Peyer's patch (tissue), 4 donors: ENCODE measurements at regions not wholly inside any gene's neighbourhood (a gene's known extent, or its start where the extent isn't known, plus 50 kb on each side); places are given as distances from the start of the nearest gene placed in this dataset.
"Not testable (repeated sequence)": the region's sequence is repeated elsewhere in the genome, so short reads cannot be mapped to it uniquely, and the experiment has no call there.

Experiments used
- DNase-seq, 3 donors: peaks; one replicate each; pipeline ENCODE4 v3.0.0-alpha.2; 2017 to 2019
- H3K27ac ChIP-seq, 4 donors: fragments of 200-600 bp; sonication (generic); one replicate each; pipeline ENCODE4 v1.5.1; 2016 to 2019
- H3K27me3 ChIP-seq, 2 donors: fragments of 200-600 bp; sonication (generic); one replicate each; pipeline ENCODE4 v1.5.1; 2019
- H3K36me3 ChIP-seq, 3 donors: fragments of 200-600 bp; sonication (generic); one replicate each; pipeline ENCODE4 v1.5.1; 2016 to 2019
- H3K4me1 ChIP-seq, 4 donors: fragments of 200-600 bp; sonication (generic); one replicate each; pipeline ENCODE4 v1.5.1; 2016 to 2019
- H3K4me3 ChIP-seq, 4 donors: fragments of 200-600 bp; sonication (generic); 1 replicate in 3 of 4; 2 replicates in 1 of 4; pipeline ENCODE4 v1.5.1; 2016 to 2019; ENCODE audit warnings: mild to moderate bottlenecking in 1 of 4
- H3K9me3 ChIP-seq, 4 donors: fragments of 200-600 bp; sonication (generic); one replicate each; pipeline ENCODE4 v1.5.1; 2016 to 2019; ENCODE audit warnings: mild to moderate bottlenecking in 1 of 4
- CTCF ChIP-seq, 6 experiments: fragments of 450-650 bp in 4 of 6; fragments of 200-600 bp in 2 of 6; sonication (generic) in 1 of 6; IDR thresholded peaks; one replicate each; pipeline ENCODE4 v1.5.1; 2017 to 2019; ENCODE audit warnings: antibody characterized with exemption in 6 of 6, mild to moderate bottlenecking in 3 of 6, moderate library complexity in 1 of 6
- POLR2A ChIP-seq, 2 donors: fragments of 450-650 bp; IDR thresholded peaks; one replicate each; pipeline ENCODE4 v1.5.1; 2017; ENCODE audit warnings: antibody characterized with exemption in 2 of 2, mild to moderate bottlenecking in 2 of 2, moderate library complexity in 2 of 2

GRCh38 chr4:163702736-163703135 lies 208.2 kb downstream of the TMA16 start:
- no peak for DNase-seq
- no peaks in the 10 kb centered on the region for H3K36me3 ChIP-seq
- H3K4me1 ChIP-seq, result no peaks in the 10 kb centered on the region
- TF ChIP-seq CTCF (IDR thresholded peaks at IDR 0.05), result no peak
- TF ChIP-seq POLR2A (IDR thresholded peaks at IDR 0.05), result no peak
- no peaks in the 10 kb centered on the region for H3K9me3 ChIP-seq
- no peaks in the 10 kb centered on the region for H3K27me3 ChIP-seq
- H3K4me3 ChIP-seq, result no peak overlapping the region
- H3K27ac ChIP-seq, result no peak overlapping the region

GRCh38 chr4:163703251-163703650 lies 208.8 kb downstream of the TMA16 start:
- no peak for DNase-seq
- H3K27ac ChIP-seq, result no peak overlapping the region
- no peaks in the 10 kb centered on the region for H3K4me1 ChIP-seq
- H3K27me3 ChIP-seq, result no peaks in the 10 kb centered on the region
- no peaks in the 10 kb centered on the region for H3K36me3 ChIP-seq
- H3K9me3 ChIP-seq, result no peaks in the 10 kb centered on the region
- H3K4me3 ChIP-seq, result no peak overlapping the region
- TF ChIP-seq POLR2A (IDR thresholded peaks at IDR 0.05) (no peak), CTCF (IDR thresholded peaks at IDR 0.05) (no peak)

DNA sequence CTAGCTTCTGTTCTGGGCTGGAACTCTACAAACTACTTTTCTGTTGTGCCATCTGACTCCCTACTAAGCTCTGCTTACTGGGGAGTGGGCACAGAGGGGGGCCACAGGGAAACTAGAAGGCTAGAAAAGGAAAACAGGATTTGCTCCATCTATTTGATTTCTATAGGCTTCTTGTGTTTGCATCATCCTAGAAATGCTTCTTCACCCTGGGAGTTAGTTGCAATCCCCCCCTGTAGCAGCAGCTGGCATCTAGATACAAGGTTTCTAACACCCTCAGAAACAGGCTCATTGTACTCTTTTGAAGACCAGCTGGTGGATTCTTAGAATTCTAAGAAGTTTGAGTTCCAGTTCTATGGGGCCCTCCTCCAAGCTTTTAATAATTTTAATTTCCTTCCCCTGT lies 213.4 kb downstream of the TMA16 start:
- Histone ChIP-seq H3K27ac (no peak overlapping the region), H3K27me3 (no peaks in the 10 kb centered on the region), H3K9me3 (no peaks in the 10 kb centered on the region), H3K4me3 (no peak overlapping the region), H3K36me3 (no peaks in the 10 kb centered on the region), H3K4me1 (no peaks in the 10 kb centered on the region)
- no peak for DNase-seq
- no peak for TF ChIP-seq CTCF (IDR thresholded peaks at IDR 0.05)
- no peak for TF ChIP-seq POLR2A (IDR thresholded peaks at IDR 0.05)

DNA sequence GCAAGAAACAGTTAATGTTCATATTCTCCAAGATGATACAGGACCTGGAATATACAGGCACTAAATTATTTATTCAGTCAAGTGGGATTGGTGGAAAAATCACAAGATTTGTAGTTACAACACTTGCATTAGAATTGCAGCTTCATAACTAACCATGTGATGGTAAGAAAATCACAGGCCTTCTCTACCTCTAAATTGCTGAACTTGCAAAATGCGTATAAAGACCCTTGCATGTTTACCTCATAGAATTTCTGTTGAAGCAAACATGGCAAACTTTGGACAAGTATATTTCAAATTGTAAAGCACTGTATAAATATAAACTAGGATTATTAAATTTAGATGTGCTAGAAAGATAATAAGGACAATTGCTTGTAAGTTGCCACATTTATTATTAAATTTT lies 215.1 kb downstream of the TMA16 start:
- H3K4me1 ChIP-seq, result no peaks in the 10 kb centered on the region
- no peak for DNase-seq
- H3K4me3 ChIP-seq, result no peak overlapping the region
- H3K27me3 ChIP-seq, result no peaks in the 10 kb centered on the region
- no peak overlapping the region for H3K27ac ChIP-seq
- TF ChIP-seq POLR2A (IDR thresholded peaks at IDR 0.05), result no peak
- TF ChIP-seq CTCF (IDR thresholded peaks at IDR 0.05), result no peak
- H3K36me3 ChIP-seq, result no peaks in the 10 kb centered on the region
- no peaks in the 10 kb centered on the region for H3K9me3 ChIP-seq

GRCh38 chr4:163710158-163710557 lies 215.7 kb downstream of the TMA16 start:
- DNase-seq, result no peak
- Histone ChIP-seq H3K36me3 (no peaks in the 10 kb centered on the region), H3K27me3 (no peaks in the 10 kb centered on the region), H3K9me3 (no peaks in the 10 kb centered on the region), H3K27ac (no peak overlapping the region), H3K4me3 (no peak overlapping the region), H3K4me1 (no peaks in the 10 kb centered on the region)
- TF ChIP-seq CTCF (IDR thresholded peaks at IDR 0.05) (no peak), POLR2A (IDR thresholded peaks at IDR 0.05) (no peak)

- not testable (repeated sequence) for H3K36me3 ChIP-seq, H3K4me1 ChIP-seq, H3K4me3 ChIP-seq, H3K27me3 ChIP-seq, H3K9me3 ChIP-seq, DNase-seq, H3K27ac ChIP-seq
These were observed 230.0 kb downstream of the TMA16 start for GRCh38 chr4:163724495-163724894.
